ENCODE measurements at regions not wholly inside any gene's neighbourhood (a gene's known extent, or its start where the extent isn't known, plus 50 kb on each side); places are given as distances from the start of the nearest gene placed in this dataset.

GRCh38 chr1:57784356-57784755 is 360.5 kb upstream of the DAB1 start:
- DNase-seq = no peak

DNA sequence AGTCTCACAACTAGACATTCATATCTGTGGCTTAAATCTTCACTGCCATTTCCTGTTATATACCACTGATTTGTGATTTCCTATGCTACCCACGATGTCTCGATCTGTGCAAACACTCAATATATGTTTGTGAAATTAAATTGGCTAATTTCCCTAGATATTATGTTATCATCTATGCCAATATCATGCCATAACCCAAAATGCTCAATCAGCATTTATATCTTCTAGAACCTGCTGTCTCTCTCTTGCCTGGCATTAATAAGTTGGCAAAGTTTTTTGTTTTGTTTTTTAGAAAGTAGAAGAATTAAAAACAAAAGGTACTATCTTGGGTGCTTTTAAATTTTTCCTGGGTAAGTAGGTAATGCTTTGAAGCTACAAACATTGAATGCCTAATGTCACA is 358.5 kb upstream of the DAB1 start:
- no peak for DNase-seq

DNA sequence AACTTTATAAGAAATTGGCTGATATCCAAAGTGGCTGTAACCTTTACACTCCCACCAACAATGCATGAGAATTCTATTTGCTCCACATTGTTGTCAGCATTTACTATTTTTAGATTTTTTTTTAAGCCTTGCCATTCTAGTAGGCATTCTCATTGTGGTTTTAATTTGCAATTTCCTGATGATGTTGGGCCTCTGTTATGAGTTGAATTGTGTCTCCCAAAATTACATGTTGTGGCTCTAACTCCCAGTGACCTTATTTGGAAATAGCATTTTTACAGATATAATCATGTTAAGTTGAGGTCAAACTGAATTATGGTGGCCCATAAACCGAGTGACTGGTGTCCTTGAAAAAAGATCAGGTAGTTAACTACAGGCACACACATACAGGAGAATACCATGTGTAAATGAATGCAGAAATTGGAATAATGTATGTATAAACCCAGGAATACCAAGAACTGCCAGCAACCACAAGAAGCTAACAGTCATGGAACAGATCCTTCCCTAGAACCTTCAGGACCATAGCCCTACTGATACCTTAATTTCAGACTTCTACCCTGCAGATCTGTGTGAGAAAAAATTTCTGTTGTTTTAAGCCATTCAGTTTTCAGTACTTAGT is 348.8 kb upstream of the DAB1 start:
- DNase-seq = no peak

DNA sequence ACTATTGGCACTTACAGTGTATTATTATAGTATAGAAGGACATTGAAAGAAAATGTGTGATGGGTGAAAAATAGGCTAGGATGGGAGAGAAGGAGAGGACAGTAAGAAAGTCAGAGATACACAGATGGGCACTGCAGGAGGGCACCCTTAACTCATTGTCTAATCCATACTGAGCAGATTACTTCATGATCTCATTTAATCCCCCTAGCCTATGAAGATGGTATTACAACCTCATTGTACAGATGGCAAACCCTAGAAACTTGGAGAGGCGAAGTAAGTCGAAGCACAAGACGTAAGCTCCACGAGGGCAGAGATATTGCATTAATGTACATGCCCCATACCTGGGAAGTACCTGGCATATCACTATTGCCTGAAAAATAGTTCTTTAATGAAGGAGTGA is 346.9 kb upstream of the DAB1 start:
- DNase-seq = no peak

GRCh38 chr1:57770236-57770635 is 346.4 kb upstream of the DAB1 start:
- DNase-seq = no peak

GRCh38 chr1:57761628-57762027 is 337.8 kb upstream of the DAB1 start:
- no peak for DNase-seq

DNA sequence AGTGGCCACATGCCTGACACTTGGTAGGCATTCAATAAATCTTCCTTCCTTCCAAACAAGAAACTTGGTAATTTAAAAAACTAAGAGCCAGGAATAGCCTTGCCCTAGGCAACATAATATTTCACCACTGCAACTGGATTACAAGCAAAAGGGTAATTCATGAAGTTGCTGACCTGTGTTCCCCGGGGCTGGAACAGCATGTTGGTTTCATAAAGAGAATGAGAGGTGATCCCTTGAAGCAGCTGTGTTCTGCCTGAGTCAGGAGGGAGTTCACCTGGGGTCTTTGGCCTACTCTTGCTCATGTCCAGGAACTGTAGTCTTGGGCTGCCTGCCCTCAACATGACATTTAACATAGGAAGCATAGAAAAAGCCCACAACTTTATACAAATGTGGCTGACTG is 329.0 kb upstream of the DAB1 start:
- DNase-seq = no peak

DNA sequence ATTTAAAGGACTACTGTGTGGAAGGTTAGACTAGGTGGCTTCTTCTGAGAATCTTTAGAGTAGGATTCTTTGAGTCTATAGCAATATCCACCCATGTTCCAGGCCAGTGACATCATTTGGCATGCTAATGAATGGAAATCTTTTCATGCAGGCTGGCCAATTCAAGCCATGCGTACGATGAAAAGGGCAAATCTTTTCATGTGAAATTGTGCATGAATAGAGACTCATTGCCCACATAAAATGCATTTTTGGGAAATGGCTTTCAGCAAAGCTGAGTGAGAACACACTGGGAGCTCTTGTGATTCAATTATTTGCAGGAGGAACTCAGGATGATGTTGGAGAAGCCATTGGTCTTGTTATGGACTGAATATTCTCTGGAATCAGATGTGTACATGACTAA is 324.9 kb upstream of the DAB1 start:
- DNase-seq = no peak

GRCh38 chr1:57747818-57748217 is 324.0 kb upstream of the DAB1 start:
- DNase-seq = no peak

- no peak for DNase-seq
Measured at GRCh38 chr1:57741521-57741920, 317.7 kb upstream of the DAB1 start.

DNA sequence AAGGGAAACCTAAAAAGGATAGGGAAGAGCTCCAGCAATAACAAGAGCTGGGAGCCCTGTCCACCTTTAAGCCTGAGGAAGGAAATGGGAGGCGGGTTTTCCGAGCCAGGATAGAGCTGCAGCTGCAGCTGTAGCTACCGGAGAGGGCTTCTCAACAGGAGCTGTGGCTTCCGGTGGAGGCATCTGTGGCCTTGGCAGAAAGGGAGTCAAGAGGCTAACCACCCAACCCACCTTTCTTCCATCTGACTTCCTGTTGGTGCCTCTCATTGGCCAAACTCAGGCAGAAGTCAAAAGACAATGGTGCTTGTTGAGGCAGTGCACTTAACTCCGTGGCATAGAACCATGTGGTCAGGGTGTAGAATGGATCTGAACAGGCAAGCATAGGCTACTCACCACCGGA is 313.1 kb upstream of the DAB1 start:
- no peak for DNase-seq

GRCh38 chr1:57729181-57729580 is 305.3 kb upstream of the DAB1 start:
- DNase-seq = no peak

- no peak for DNase-seq
Measured at GRCh38 chr1:57727121-57727520, 303.3 kb upstream of the DAB1 start.

DNA sequence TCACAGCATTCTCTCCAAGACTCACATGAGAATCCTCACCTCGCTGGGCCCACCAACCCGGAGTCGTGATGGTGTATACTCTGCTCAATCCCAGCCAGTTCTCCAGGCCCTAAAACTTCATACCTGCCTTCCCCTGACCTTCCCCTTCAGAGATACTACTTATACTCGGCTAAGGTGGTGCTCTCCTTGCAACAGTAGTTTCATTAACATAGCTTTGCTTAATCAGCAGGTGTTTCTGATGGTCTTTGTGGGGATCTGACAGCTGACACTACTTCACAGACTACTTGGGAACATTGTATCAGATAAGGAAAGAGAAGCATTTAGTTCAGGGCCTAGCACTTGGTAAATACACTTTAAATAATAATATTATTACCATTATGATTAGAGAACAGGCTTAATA is 301.5 kb upstream of the DAB1 start:
- no peak for DNase-seq

- no peak for DNase-seq
Measured at GRCh38 chr1:57724535-57724934, 300.7 kb upstream of the DAB1 start.

DNA sequence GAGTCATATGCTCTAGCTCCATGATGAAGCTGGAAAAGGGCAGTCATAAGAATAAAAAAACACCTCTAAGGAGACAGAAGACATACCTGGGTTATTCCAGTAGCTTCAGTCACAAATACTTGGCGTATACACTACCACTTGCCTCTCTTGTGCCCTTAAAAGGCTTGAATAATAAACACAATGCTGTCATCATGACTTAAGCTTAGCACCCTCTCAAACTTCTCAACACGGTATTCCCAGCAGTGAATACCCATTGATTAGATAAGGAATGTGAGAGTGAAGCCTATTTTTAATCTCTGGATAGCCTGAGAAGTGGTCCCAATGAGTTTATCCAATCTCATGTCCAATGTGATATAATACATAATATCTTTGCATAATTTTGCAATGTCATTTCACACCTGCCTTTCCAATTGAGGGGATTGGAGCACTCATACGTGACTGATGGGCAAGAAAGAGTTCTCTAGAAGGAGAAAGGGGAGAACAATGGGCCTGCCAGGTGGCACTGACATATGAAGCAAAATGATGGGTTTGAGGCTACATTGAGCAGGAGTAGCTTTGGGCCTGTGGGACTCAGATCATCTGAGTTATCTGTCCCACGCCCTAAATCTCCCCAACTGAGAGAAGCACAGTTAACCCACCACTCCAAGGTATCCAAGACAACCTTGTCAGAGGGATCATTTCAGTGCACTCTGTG is 298.6 kb upstream of the DAB1 start:
- DNase-seq = no peak

DNA sequence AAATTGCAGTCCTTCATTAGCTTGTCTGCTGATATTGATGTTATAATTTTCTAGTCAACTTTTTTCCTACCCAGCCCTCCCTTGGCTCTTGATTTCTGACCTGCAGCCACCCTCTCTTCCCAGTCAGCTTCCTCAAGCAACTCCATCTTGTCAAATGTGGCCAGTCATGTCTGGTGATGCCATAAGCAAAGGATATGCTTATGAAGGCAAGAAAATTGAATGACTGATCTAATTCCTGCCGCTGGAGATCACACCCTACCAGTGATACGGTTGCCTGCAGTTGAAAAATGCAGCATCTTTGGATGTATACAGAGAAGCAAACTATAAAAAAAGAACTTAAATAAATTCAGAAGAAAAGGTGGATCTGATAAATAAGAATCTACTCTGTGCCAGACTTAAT is 297.1 kb upstream of the DAB1 start:
- no peak for DNase-seq

DNA sequence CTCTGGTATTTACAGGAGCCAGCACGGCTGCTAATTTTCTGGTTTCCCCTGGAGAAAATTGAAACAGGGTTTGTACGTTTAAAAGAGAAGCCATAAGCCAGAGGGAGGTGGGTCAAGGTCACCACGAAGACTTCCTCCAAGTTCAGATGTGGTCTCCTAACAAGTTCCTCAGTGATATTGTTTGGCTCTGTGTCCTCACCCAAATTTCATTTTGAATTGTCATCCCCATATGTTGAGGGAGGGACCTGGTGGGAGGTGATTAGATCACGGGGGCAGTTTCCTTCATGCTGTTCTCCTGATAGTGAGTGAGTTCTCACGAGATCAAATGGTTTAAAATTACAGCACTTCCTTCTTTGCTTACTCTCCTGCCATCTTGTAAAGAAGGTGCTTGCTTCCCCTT is 295.4 kb upstream of the DAB1 start:
- DNase-seq = no peak

DNA sequence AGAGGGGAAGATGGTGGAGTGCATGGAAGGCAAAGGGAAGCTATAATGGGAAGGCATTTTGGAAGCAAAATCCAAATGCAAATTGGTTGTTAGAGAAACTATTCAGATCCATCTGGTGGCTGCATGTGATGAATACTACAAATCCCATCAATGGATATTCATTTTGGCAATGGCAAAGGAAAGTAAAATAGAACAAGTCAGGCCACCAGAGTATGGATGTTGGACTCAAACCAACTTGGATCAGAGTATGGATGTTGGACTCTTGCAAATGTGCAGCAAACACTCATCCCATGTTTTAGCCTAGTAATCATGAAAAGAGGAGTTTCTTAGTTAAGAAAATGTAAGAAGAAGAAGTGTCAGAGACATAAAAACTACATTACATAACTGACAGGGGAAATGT is 289.6 kb upstream of the DAB1 start:
- DNase-seq = no peak

DNA sequence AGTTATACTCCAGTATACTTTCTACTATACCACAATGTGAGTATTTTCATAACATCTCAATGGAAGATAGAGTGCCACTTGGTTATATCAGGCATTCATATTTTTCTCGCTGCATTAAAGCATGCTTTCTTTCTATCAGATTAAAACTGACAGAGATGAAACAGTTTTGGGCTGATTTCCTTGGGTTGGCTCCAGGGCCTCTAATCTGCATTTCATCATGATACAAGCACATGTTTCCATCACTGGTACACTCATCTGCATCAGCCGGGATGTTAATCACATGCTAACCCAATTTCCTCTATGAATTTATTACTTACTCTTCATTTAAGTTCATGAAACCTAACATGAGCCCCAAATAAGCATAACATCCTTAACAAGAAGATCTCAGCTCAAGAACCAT is 289.0 kb upstream of the DAB1 start:
- DNase-seq = no peak

- no peak for DNase-seq
Measured at GRCh38 chr1:57711326-57711725, 287.5 kb upstream of the DAB1 start.

- DNase-seq = no peak
Measured at GRCh38 chr1:57707631-57708030, 283.8 kb upstream of the DAB1 start.

DNA sequence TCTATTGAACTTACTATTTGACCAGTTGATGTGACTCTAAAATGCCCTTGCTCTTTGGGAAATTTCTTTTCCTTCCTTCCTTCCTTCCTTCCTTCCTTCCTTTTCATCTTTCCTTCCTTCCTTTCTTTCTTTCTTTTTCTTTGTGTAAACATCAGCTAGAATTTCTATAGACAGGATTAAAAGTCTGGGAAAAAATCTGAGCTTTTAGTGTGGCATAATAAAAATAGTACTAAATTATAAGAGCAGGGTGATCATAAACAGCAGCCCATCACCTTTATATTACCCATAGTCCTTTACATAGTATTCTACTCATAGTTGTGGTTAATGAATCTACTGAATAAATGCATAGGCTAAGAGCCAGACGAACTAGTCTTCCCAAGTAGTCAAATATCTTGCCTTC is 281.0 kb upstream of the DAB1 start:
- DNase-seq = no peak

GRCh38 chr1:57704231-57704630 is 280.4 kb upstream of the DAB1 start:
- no peak for DNase-seq

DNA sequence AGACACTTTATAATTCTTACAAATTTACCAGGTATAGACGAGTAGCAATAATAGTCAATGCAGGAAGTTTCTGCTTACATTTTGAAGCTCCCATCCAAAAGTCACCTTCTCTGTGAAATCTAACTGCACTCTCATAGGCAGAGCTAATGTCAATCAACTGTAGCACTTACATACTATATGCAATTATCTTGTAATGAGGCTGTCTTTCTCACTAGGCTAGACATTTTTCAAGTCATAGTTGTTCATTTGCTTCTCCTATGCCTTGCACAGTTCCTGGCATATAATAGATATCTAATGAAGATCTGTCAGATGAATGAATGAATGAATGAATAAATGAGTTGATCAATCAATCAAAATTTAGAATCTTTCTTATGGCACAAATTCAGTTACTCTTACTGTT is 273.0 kb upstream of the DAB1 start:
- DNase-seq = no peak
